SW 1271 (cell line): ENCODE measurements at regions not wholly inside any gene's neighbourhood (a gene's known extent, or its start where the extent isn't known, plus 50 kb on each side); places are given as distances from the start of the nearest gene placed in this dataset.
"Not testable (repeated sequence)": the region's sequence is repeated elsewhere in the genome, so short reads cannot be mapped to it uniquely, and the experiment has no call there.

Source experiments
- DNase-seq, 2 experiments: peaks; one replicate each; lab custom pipeline; 2025; lab: John Stamatoyannopoulos, UW

GRCh38 chr2:226475650-226476049, 324.0 kb downstream of the IRS1 start:
- DNase-seq = peak; percentile 10 to 84

- DNase-seq = peak in 1 of 2 experiments; percentile 27
Observed at GRCh38 chr2:226474131-226474530, 325.5 kb downstream of the IRS1 start.

GRCh38 chr2:226471987-226472470, 327.6 kb downstream of the IRS1 start:
- no peak for DNase-seq

GRCh38 chr2:226467633-226468032, 332.0 kb downstream of the IRS1 start:
- no peak for DNase-seq

- no peak for DNase-seq
Observed at GRCh38 chr2:226467221-226467620, 332.4 kb downstream of the IRS1 start.

GRCh38 chr2:226466589-226466988, 333.0 kb downstream of the IRS1 start:
- no peak for DNase-seq

GRCh38 chr2:226466124-226466523, 333.5 kb downstream of the IRS1 start:
- no peak for DNase-seq

- DNase-seq = no peak
Observed at GRCh38 chr2:226464380-226464779, 335.2 kb downstream of the IRS1 start.

- DNase-seq = no peak
Observed at GRCh38 chr2:226463154-226463553, 336.5 kb downstream of the IRS1 start.

- DNase-seq = no peak
Observed at GRCh38 chr2:226461981-226462380, 337.6 kb downstream of the IRS1 start.

- DNase-seq = not testable (repeated sequence)
Observed at GRCh38 chr2:226456144-226456543, 343.5 kb downstream of the IRS1 start.

GRCh38 chr2:226452768-226453167, 346.9 kb downstream of the IRS1 start:
- no peak for DNase-seq

- no peak for DNase-seq
Observed at GRCh38 chr2:226451486-226451885, 348.1 kb downstream of the IRS1 start.

- no peak for DNase-seq
Observed at GRCh38 chr2:226450141-226450540, 349.5 kb downstream of the IRS1 start.

GRCh38 chr2:226447338-226448300, 352.0 kb downstream of the IRS1 start:
- peak; percentile 58 to 61 for DNase-seq

- no peak for DNase-seq
Observed at GRCh38 chr2:226446406-226447001, 353.1 kb downstream of the IRS1 start.

- DNase-seq = no peak
Observed at GRCh38 chr2:226445216-226445861, 354.3 kb downstream of the IRS1 start.

- DNase-seq = no peak
Observed at GRCh38 chr2:226443112-226443511, 356.5 kb downstream of the IRS1 start.

GRCh38 chr2:226440127-226440918, 359.3 kb downstream of the IRS1 start:
- DNase-seq = no peak

GRCh38 chr2:226439337-226439736, 360.3 kb downstream of the IRS1 start:
- no peak for DNase-seq

- DNase-seq = no peak
Observed at GRCh38 chr2:226435146-226435545, 364.5 kb downstream of the IRS1 start.

- no peak for DNase-seq
Observed at GRCh38 chr2:226434702-226435101, 364.9 kb downstream of the IRS1 start.
